GM23338 (cell line): ENCODE measurements at regions not wholly inside any gene's neighbourhood (a gene's known extent, or its start where the extent isn't known, plus 50 kb on each side); places are given as distances from the start of the nearest gene placed in this dataset.

Experiments used
- ATAC-seq: fragments of 200-7000 bp; cut with Tn5 transposase; 3 replicates; pipeline ENCODE4 v1.9.1; 2020
- DNase-seq: peaks from one replicate; pipeline ENCODE4 v3.0.0-alpha.2; 2015; ENCODE audit warnings: low spot score
- H2AFZ ChIP-seq: fragments of 200-600 bp; sonication (generic); 2 replicates; pipeline ENCODE4 v1.8.0; 2016; ENCODE audit warnings: antibody characterized with exemption, mild to moderate bottlenecking, moderate library complexity
- H3F3A ChIP-seq: fragments of 200-600 bp; sonication (generic); replicated peaks from 2 replicates; pipeline ENCODE4 v1.8.0; 2017; ENCODE audit warnings: antibody characterized with exemption, mixed run types, low read depth
- H3K27ac ChIP-seq: fragments of 200-600 bp; sonication (generic); 2 replicates; pipeline ENCODE4 v1.6.1; 2016; ENCODE audit warnings: low read depth
- H3K27me3 ChIP-seq: fragments of 200-600 bp; sonication (generic); 2 replicates; pipeline ENCODE4 v1.8.0; 2016; ENCODE audit warnings: mild to moderate bottlenecking, mixed run types, moderate library complexity; ENCODE audit not compliant: insufficient read depth
- H3K36me3 ChIP-seq: fragments of 200-600 bp; sonication (generic); 2 replicates; pipeline ENCODE4 v1.8.0; 2016; ENCODE audit warnings: mild to moderate bottlenecking; ENCODE audit not compliant: insufficient read depth
- H3K4me1 ChIP-seq: fragments of 200-600 bp; sonication (generic); 2 replicates; pipeline ENCODE4 v1.8.0; 2016; ENCODE audit warnings: mild to moderate bottlenecking, moderate library complexity; ENCODE audit not compliant: insufficient read depth
- H3K4me2 ChIP-seq: fragments of 200-600 bp; sonication (generic); 2 replicates; pipeline ENCODE4 v1.7.1; 2017; ENCODE audit warnings: mixed run types
- H3K4me3 ChIP-seq: fragments of 200-600 bp; sonication (generic); 2 replicates; pipeline ENCODE4 v1.6.1; 2016; ENCODE audit warnings: mixed run types
- H3K79me2 ChIP-seq: fragments of 200-600 bp; sonication (generic); replicated peaks from 2 replicates; pipeline ENCODE4 v1.8.0; 2017; ENCODE audit warnings: mild to moderate bottlenecking; ENCODE audit not compliant: insufficient read depth
- H3K9me2 ChIP-seq: fragments of 200-600 bp; sonication (generic); 2 replicates; pipeline ENCODE4 v1.8.0; 2017; ENCODE audit not compliant: insufficient read depth
- H4K20me1 ChIP-seq: fragments of 200-600 bp; sonication (generic); replicated peaks from 2 replicates; pipeline ENCODE4 v1.8.0; 2017; ENCODE audit warnings: mild to moderate bottlenecking; ENCODE audit not compliant: insufficient read depth
- H3K27ac Mint-ChIP-seq: 2 replicates; pipeline ENCODE4 v1.8.0; 2020; ENCODE audit warnings: inconsistent platforms, mild to moderate bottlenecking, moderate library complexity, mixed read lengths
- H3K27me3 Mint-ChIP-seq: 3 replicates; pipeline ENCODE4 v1.8.0; 2022; ENCODE audit warnings: low read depth, mild to moderate bottlenecking, moderate library complexity, mixed read lengths, inconsistent platforms; ENCODE audit not compliant: insufficient read depth, poor library complexity
- H3K36me3 Mint-ChIP-seq: 3 replicates; pipeline ENCODE4 v1.8.0; 2021; ENCODE audit warnings: low read depth, mild to moderate bottlenecking, inconsistent platforms, moderate library complexity, mixed read lengths
- H3K4me1 Mint-ChIP-seq: 3 replicates; pipeline ENCODE4 v1.8.0; 2020; ENCODE audit warnings: mild to moderate bottlenecking, inconsistent platforms, mixed read lengths
- H3K4me3 Mint-ChIP-seq: 3 replicates; pipeline ENCODE4 v1.8.0; 2021; ENCODE audit warnings: moderate library complexity, mild to moderate bottlenecking, inconsistent platforms, mixed read lengths
- H3K9me3 Mint-ChIP-seq: 3 replicates; pipeline ENCODE4 v1.8.0; 2020; ENCODE audit warnings: moderate library complexity, mild to moderate bottlenecking, inconsistent platforms, mixed read lengths
- EZH2 ChIP-seq: fragments of 200-600 bp; sonication (generic); IDR thresholded peaks from one replicate; pipeline ENCODE4 v1.8.0; 2017; ENCODE audit warnings: antibody characterized with exemption, mild to moderate bottlenecking, low read depth; ENCODE audit not compliant: unreplicated experiment
- STAT1 ChIP-seq: IDR thresholded peaks from one replicate; pipeline ENCODE4 v1.6.1; 2016; ENCODE audit warnings: antibody characterized with exemption; ENCODE audit not compliant: unreplicated experiment
- ZNF331 ChIP-seq: fragments of 250-450 bp; sonication (Bioruptor Pico); IDR thresholded peaks from 2 replicates; pipeline ENCODE4 v1.5.0; 2020; ENCODE audit warnings: low read depth, mild to moderate bottlenecking, moderate library complexity
- TF ChIP-seq, protein P1 (sequence below): fragments of 250-450 bp; sonication (Bioruptor Pico); IDR thresholded peaks from 2 replicates; pipeline ENCODE4 v1.5.0; 2020; ENCODE audit warnings: mild to moderate bottlenecking, moderate library complexity

DNA sequence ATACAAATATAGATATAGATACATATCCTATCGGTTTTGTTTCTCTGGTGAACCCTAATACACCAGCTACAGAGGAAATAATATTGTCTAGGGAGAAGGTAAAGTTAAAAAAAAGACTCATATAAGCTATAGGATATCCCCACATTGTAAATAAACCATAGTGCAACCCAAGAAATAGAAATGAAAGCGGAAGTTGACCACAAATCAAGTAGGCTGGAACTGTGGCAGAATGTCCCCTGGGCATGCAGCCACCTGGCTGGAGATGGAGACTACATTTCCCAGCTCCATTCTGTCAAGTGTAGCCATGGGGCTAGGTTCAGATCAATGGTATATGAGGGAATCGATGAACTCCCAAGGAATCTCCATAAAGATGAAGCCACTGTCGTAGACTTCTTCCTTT lies 70.1 kb upstream of the RPS6KA2 start:
- Mint-ChIP-seq H3K27me3 (peaks cover 4% of the 10 kb centered on the region), H3K9me3 (no peaks in the 10 kb centered on the region; the same call in 2 of the 3 replicates), H3K4me3 (no peak overlapping the region), H3K4me1 (peaks cover 20% of the 10 kb centered on the region), H3K36me3 (no peaks in the 10 kb centered on the region), H3K27ac (no peak overlapping the region)
- ATAC-seq: no peak
- Histone ChIP-seq H3K4me2 (no peak overlapping the region), H3F3A (no peaks in the 10 kb centered on the region), H3K27me3 (no peaks in the 10 kb centered on the region), H3K79me2 (no peaks in the 10 kb centered on the region; the same call in 1 of the 2 replicates), H2AFZ (no peak overlapping the region), H4K20me1 (no peaks in the 10 kb centered on the region), H3K4me3 (no peak overlapping the region), H3K27ac (no peak overlapping the region), H3K36me3 (no peaks in the 10 kb centered on the region), H3K4me1 (no peaks in the 10 kb centered on the region), H3K9me2 (no peaks in the 10 kb centered on the region)
- no peak for DNase-seq
- no peak for TF ChIP-seq STAT1
- TF ChIP-seq ZNF331 (CRISPR knock-in tag): no peak

DNA sequence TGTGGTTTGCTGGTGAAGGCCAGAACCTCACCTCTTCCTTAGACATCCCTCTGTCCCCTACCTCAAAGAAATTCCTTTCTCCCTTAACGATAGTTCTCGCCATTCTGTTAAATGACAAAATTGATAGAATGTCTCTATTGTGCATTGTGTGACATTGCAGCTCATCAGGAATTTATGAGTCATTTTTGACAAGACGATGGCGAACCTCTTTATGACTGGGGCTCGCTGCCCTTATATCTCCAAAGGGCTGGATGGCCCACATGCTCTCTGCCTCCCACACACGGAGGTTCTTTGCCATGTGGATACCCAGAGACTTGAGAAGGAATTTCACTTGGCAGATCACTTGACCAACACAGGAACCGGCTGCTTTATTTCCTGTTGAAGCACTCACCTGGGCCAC lies 66.8 kb upstream of the RPS6KA2 start:
- no peaks in the 10 kb centered on the region for H3K27me3 ChIP-seq
- DNase-seq: no peak
- no peaks in the 10 kb centered on the region for H3K4me1 ChIP-seq
- no peaks in the 10 kb centered on the region for H3K9me2 ChIP-seq
- H3K36me3 ChIP-seq: no peaks in the 10 kb centered on the region
- H2AFZ ChIP-seq: no peak overlapping the region
- ATAC-seq: no peak
- TF ChIP-seq, protein P1, sequence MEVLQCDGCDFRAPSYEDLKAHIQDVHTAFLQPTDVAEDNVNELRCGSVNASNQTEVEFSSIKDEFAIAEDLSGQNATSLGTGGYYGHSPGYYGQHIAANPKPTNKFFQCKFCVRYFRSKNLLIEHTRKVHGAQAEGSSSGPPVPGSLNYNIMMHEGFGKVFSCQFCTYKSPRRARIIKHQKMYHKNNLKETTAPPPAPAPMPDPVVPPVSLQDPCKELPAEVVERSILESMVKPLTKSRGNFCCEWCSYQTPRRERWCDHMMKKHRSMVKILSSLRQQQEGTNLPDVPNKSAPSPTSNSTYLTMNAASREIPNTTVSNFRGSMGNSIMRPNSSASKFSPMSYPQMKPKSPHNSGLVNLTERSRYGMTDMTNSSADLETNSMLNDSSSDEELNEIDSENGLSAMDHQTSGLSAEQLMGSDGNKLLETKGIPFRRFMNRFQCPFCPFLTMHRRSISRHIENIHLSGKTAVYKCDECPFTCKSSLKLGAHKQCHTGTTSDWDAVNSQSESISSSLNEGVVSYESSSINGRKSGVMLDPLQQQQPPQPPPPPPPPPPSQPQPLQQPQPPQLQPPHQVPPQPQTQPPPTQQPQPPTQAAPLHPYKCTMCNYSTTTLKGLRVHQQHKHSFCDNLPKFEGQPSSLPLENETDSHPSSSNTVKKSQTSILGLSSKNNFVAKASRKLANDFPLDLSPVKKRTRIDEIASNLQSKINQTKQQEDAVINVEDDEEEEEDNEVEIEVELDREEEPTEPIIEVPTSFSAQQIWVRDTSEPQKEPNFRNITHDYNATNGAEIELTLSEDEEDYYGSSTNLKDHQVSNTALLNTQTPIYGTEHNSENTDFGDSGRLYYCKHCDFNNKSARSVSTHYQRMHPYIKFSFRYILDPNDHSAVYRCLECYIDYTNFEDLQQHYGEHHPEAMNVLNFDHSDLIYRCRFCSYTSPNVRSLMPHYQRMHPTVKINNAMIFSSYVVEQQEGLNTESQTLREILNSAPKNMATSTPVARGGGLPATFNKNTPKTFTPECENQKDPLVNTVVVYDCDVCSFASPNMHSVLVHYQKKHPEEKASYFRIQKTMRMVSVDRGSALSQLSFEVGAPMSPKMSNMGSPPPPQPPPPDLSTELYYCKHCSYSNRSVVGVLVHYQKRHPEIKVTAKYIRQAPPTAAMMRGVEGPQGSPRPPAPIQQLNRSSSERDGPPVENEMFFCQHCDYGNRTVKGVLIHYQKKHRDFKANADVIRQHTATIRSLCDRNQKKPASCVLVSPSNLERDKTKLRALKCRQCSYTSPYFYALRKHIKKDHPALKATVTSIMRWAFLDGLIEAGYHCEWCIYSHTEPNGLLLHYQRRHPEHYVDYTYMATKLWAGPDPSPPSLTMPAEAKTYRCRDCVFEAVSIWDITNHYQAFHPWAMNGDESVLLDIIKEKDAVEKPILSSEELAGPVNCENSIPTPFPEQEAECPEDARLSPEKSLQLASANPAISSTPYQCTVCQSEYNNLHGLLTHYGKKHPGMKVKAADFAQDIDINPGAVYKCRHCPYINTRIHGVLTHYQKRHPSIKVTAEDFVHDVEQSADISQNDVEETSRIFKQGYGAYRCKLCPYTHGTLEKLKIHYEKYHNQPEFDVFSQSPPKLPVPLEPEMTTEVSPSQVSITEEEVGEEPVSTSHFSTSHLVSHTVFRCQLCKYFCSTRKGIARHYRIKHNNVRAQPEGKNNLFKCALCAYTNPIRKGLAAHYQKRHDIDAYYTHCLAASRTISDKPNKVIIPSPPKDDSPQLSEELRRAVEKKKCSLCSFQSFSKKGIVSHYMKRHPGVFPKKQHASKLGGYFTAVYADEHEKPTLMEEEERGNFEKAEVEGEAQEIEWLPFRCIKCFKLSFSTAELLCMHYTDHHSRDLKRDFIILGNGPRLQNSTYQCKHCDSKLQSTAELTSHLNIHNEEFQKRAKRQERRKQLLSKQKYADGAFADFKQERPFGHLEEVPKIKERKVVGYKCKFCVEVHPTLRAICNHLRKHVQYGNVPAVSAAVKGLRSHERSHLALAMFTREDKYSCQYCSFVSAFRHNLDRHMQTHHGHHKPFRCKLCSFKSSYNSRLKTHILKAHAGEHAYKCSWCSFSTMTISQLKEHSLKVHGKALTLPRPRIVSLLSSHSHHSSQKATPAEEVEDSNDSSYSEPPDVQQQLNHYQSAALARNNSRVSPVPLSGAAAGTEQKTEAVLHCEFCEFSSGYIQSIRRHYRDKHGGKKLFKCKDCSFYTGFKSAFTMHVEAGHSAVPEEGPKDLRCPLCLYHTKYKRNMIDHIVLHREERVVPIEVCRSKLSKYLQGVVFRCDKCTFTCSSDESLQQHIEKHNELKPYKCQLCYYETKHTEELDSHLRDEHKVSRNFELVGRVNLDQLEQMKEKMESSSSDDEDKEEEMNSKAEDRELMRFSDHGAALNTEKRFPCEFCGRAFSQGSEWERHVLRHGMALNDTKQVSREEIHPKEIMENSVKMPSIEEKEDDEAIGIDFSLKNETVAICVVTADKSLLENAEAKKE (CRISPR knock-in tag): no peak
- no peak for TF ChIP-seq EZH2
- Mint-ChIP-seq H3K4me1 (peaks cover 24% of the 10 kb centered on the region), H3K4me3 (no peak overlapping the region), H3K27ac (no peak overlapping the region), H3K27me3 (peaks cover 4% of the 10 kb centered on the region), H3K9me3 (no peaks in the 10 kb centered on the region; the same call in 2 of the 3 replicates), H3K36me3 (no peaks in the 10 kb centered on the region)
- no peaks in the 10 kb centered on the region for H3F3A ChIP-seq
- no peaks in the 10 kb centered on the region for H4K20me1 ChIP-seq
- H3K27ac ChIP-seq: no peak overlapping the region
- H3K79me2 ChIP-seq: no peaks in the 10 kb centered on the region; the same call in 1 of the 2 replicates
- no peak overlapping the region for H3K4me3 ChIP-seq
- no peak overlapping the region for H3K4me2 ChIP-seq
